Stomach (tissue), 8 donors: ENCODE measurements at regions not wholly inside any gene's neighbourhood (a gene's known extent, or its start where the extent isn't known, plus 50 kb on each side); places are given as distances from the start of the nearest gene placed in this dataset.
A peak's percentile ranks its signal among the peaks of the same experiment; 100 is the strongest.
"Not testable (repeated sequence)": the region's sequence is repeated elsewhere in the genome, so short reads cannot be mapped to it uniquely, and the experiment has no call there.

Experiments
- DNase-seq, 2 donors: peaks; one replicate each; pipeline versions ENCODE4 v3.0.0 to v3.0.0-alpha.2; 2013 to 2019
- H3K27ac ChIP-seq, 5 donors: fragments of 200-600 bp in 4 of 5; sonication (generic) in 4 of 5; one replicate each; pipeline ENCODE4 v1.5.1; 2013 to 2019; ENCODE audit warnings: mild to moderate bottlenecking in 1 of 5, moderate library complexity in 1 of 5
- H3K27me3 ChIP-seq, 3 donors: fragments of 200-600 bp; sonication (generic); one replicate each; pipeline ENCODE4 v1.5.1; 2017 to 2019; ENCODE audit warnings: mixed run types in 1 of 3
- H3K36me3 ChIP-seq, 4 donors: fragments of 200-600 bp; sonication (generic); 1 replicate in 3 of 4; 2 replicates in 1 of 4; pipeline ENCODE4 v1.5.1; 2016 to 2019
- H3K4me1 ChIP-seq, 4 donors: fragments of 200-600 bp; sonication (generic); one replicate each; pipeline ENCODE4 v1.5.1; 2016 to 2019
- H3K4me3 ChIP-seq, 4 donors: fragments of 200-600 bp; sonication (generic) in 3 of 4; one replicate each; pipeline ENCODE4 v1.5.1; 2016 to 2019; ENCODE audit warnings: mild to moderate bottlenecking in 1 of 4
- H3K9me3 ChIP-seq, 4 donors: fragments of 200-600 bp; sonication (generic); one replicate each; pipeline ENCODE4 v1.5.1; 2016 to 2019
- EP300 ChIP-seq: sonication (generic); formaldehyde crosslinking; IDR thresholded peaks from one replicate; pipeline ENCODE4 v1.6.1; 2017; ENCODE audit warnings: antibody characterized with exemption
- POLR2A ChIP-seq, 4 donors: fragments of 450-650 bp; IDR thresholded peaks; one replicate each; pipeline ENCODE4 v1.6.1; 2016; ENCODE audit warnings: antibody characterized with exemption in 4 of 4, control low read depth in 2 of 4, mild to moderate bottlenecking in 1 of 4, moderate library complexity in 1 of 4
- POLR2AphosphoS5 ChIP-seq, 3 donors: sonication (generic); formaldehyde crosslinking; IDR thresholded peaks; one replicate each; pipeline ENCODE4 v1.6.1; 2016; ENCODE audit warnings: antibody characterized with exemption in 3 of 3
- WGBS, 5 donors: extraction: QIAGEN DNeasy Blood & Tissue Kit in 3 of 5; methylation state at CpG; one replicate each; pipeline versions ENCODE4 v1.1.5 to v1.1.7; 2013 to 2018; 5-methylcytosine and 5-hydroxymethylcytosine counted together
- intact Hi-C: fragments of 100-400 bp; cut with DNase I; formaldehyde crosslinking; loops from one replicate; pipeline ENCODE4 v1.15.1; 2023; ENCODE audit warnings: low total_unique reads
- TF ChIP-seq, protein P1 (sequence below), 7 experiments: fragments of 450-650 bp in 4 of 7; fragments of 200-600 bp in 3 of 7; sonication (generic) in 3 of 7; IDR thresholded peaks; one replicate each; pipeline ENCODE4 v1.5.1; 2016 to 2019; ENCODE audit warnings: antibody characterized with exemption in 7 of 7, control low read depth in 2 of 7, mild to moderate bottlenecking in 1 of 7
- donor health status: healthy with polysubstance abuse.
- donor health status: Bipolar disorder and iron deficiency.
- donor health status: healthy.

- intact Hi-C loops: no loop called here
- Histone ChIP-seq H3K27ac (peak overlapping the region in 3 of 5 donors; percentile 21 to 31 (median 29)), H3K4me1 (peaks cover 11 to 15% (median 14%) of the 10 kb centered on the region in 4 donors), H3K4me3 (peak overlapping the region; percentile 44 to 66 (median 56)), H3K27me3 (no peaks in the 10 kb centered on the region), H3K36me3 (no peaks in the 10 kb centered on the region), H3K9me3 (peaks cover 0 to 8% (median 4%) of the 10 kb centered on the region in 4 donors)
- TF ChIP-seq POLR2A (IDR thresholded peaks at IDR 0.05) (no peak), POLR2AphosphoS5 (IDR thresholded peaks at IDR 0.05) (no peak), EP300 (no peak)
- TF ChIP-seq, protein P1, sequence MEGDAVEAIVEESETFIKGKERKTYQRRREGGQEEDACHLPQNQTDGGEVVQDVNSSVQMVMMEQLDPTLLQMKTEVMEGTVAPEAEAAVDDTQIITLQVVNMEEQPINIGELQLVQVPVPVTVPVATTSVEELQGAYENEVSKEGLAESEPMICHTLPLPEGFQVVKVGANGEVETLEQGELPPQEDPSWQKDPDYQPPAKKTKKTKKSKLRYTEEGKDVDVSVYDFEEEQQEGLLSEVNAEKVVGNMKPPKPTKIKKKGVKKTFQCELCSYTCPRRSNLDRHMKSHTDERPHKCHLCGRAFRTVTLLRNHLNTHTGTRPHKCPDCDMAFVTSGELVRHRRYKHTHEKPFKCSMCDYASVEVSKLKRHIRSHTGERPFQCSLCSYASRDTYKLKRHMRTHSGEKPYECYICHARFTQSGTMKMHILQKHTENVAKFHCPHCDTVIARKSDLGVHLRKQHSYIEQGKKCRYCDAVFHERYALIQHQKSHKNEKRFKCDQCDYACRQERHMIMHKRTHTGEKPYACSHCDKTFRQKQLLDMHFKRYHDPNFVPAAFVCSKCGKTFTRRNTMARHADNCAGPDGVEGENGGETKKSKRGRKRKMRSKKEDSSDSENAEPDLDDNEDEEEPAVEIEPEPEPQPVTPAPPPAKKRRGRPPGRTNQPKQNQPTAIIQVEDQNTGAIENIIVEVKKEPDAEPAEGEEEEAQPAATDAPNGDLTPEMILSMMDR (IDR thresholded peaks at IDR 0.05): no peak
- no peak for DNase-seq
- 68 to 87% (median 84%) methylated on average over 8 of the region's 8 CpGs for WGBS, 5 donors
Observed at GRCh38 chr6:13874191-13874549, 50.6 kb upstream of the RNF182 start.

- intact Hi-C loops: no loop called here
- WGBS, 5 donors: 5 to 12% (median 6%) methylated on average over 20 to 49 of the region's 49 CpGs
Observed at GRCh38 chr6:13873288-13874190, 51.2 kb upstream of the RNF182 start.

GRCh38 chr6:13872681-13873080, 52.1 kb upstream of the RNF182 start:
- intact Hi-C loops: no loop called here
- WGBS, 5 donors: 67 to 89% (median 82%) methylated on average over 2 of the region's 2 CpGs
- DNase-seq: peak in 1 of 2 donors; percentile 26
- H3K27ac ChIP-seq: no peak overlapping the region
- TF ChIP-seq EP300 (no peak), POLR2A (IDR thresholded peaks at IDR 0.05) (no peak), POLR2AphosphoS5 (IDR thresholded peaks at IDR 0.05) (no peak)
- TF ChIP-seq, protein P1 (IDR thresholded peaks at IDR 0.05): no peak
- H3K4me3 ChIP-seq: no peak overlapping the region
- H3K36me3 ChIP-seq: no peaks in the 10 kb centered on the region
- H3K9me3 ChIP-seq: no peaks in the 10 kb centered on the region
- peaks cover 0 to 5% (median 0%) of the 10 kb centered on the region in 3 donors for H3K27me3 ChIP-seq
- peaks cover 11 to 15% (median 14%) of the 10 kb centered on the region in 4 donors for H3K4me1 ChIP-seq

More at GRCh38 chr6:13873288-13874190, 51.2 kb upstream of the RNF182 start:
- H3K4me3 ChIP-seq: peak overlapping the region; percentile 44 to 66 (median 56)
- DNase-seq: peak; percentile 70 to 90
- H3K27me3 ChIP-seq: no peaks in the 10 kb centered on the region
- H3K27ac ChIP-seq: peak overlapping the region in 3 of 5 donors; percentile 21 to 31 (median 29)
- peaks cover 11 to 15% (median 14%) of the 10 kb centered on the region in 4 donors for H3K4me1 ChIP-seq
- TF ChIP-seq POLR2AphosphoS5 (IDR thresholded peaks at IDR 0.05): no peak
- TF ChIP-seq, protein P1 (IDR thresholded peaks at IDR 0.05): peak in 5 of 7 experiments; percentile 24 to 67 (median 44)
- H3K9me3 ChIP-seq: peaks cover 0 to 8% (median 3%) of the 10 kb centered on the region in 4 donors
- H3K36me3 ChIP-seq: no peaks in the 10 kb centered on the region

- H3K4me1 ChIP-seq: peaks cover 11 to 15% (median 14%) of the 10 kb centered on the region in 4 donors
- 92 to 96% (median 95%) methylated on average over 14 to 23 of the region's 23 CpGs for WGBS, 5 donors
- DNase-seq, H3K27me3 ChIP-seq, intact Hi-C loops, H3K4me3 ChIP-seq, H3K36me3 ChIP-seq, H3K9me3 ChIP-seq, H3K27ac ChIP-seq: not testable (repeated sequence)
Observed at GRCh38 chr6:13872006-13872405, 52.7 kb upstream of the RNF182 start.
